Glutamatergic neuron (in vitro differentiated cells): ENCODE measurements at regions not wholly inside any gene's neighbourhood (a gene's known extent, or its start where the extent isn't known, plus 50 kb on each side); places are given as distances from the start of the nearest gene placed in this dataset.

Experiments used
- DNase-seq: peaks from one replicate; pipeline ENCODE4 v3.0.0; 2022
- H3K27ac Mint-ChIP-seq: one replicate; pipeline ENCODE4 v1.8.0; 2020; ENCODE audit warnings: mild to moderate bottlenecking, mixed read lengths, inconsistent platforms; ENCODE audit not compliant: unreplicated experiment
- H3K27me3 Mint-ChIP-seq: one replicate; pipeline ENCODE4 v1.8.0; 2020; ENCODE audit warnings: mild to moderate bottlenecking, moderate library complexity, mixed read lengths, inconsistent platforms; ENCODE audit not compliant: unreplicated experiment
- H3K36me3 Mint-ChIP-seq: one replicate; pipeline ENCODE4 v1.8.0; 2020; ENCODE audit warnings: mild to moderate bottlenecking, mixed read lengths, inconsistent platforms; ENCODE audit not compliant: unreplicated experiment
- H3K4me1 Mint-ChIP-seq: one replicate; pipeline ENCODE4 v1.8.0; 2020; ENCODE audit warnings: mild to moderate bottlenecking, low read depth, mixed read lengths, inconsistent platforms; ENCODE audit not compliant: unreplicated experiment
- H3K4me3 Mint-ChIP-seq: one replicate; pipeline ENCODE4 v1.8.0; 2020; ENCODE audit warnings: mild to moderate bottlenecking, mixed read lengths, inconsistent platforms; ENCODE audit not compliant: unreplicated experiment
- H3K9me3 Mint-ChIP-seq: one replicate; pipeline ENCODE4 v1.8.0; 2020; ENCODE audit warnings: mild to moderate bottlenecking, moderate library complexity, mixed read lengths, inconsistent platforms; ENCODE audit not compliant: unreplicated experiment
- TF ChIP-seq, protein P1 (sequence below): fragments of 200-600 bp; sonication (generic); IDR thresholded peaks from one replicate; pipeline ENCODE4 v1.5.0; 2021; ENCODE audit not compliant: partially characterized antibody, unreplicated experiment

DNA sequence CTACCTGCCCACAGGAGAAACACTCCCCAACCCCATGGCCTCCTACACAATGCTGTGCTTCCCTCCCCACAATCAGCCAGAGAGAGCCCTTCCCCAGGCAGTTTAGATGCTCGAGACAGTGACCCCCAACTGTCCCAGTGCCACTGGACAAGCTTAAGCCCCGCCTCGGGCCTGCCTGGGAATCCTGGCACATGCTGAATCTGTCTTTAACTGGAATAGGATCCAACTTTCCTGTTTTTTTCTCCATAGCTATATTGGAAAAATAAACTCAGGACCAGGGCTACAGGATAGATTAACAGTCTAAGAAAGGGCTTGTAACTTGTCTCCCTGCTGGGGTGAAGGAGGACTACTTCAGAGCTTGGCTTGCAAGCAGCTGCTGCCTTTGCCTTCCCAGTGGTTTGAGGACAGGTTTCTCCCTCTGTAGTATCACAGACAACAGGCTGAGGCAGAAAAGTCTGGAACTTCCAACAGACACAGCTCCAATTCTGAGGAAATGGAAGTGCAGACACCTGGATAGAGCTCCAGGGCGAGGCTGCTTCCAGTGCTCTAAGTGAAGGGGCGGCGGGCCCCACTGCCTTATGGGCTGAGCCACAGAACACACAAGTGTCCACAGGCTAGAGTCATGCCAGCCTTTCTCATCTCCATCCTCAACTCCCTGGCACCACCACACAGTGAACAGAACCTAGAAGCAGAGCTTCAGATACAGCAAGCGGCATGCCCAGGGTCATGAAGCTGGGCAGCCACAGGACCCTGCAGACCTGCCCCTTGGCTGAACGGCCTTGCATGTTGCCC, 228.3 kb downstream of the TUBA3C start:
- TF ChIP-seq, protein P1, sequence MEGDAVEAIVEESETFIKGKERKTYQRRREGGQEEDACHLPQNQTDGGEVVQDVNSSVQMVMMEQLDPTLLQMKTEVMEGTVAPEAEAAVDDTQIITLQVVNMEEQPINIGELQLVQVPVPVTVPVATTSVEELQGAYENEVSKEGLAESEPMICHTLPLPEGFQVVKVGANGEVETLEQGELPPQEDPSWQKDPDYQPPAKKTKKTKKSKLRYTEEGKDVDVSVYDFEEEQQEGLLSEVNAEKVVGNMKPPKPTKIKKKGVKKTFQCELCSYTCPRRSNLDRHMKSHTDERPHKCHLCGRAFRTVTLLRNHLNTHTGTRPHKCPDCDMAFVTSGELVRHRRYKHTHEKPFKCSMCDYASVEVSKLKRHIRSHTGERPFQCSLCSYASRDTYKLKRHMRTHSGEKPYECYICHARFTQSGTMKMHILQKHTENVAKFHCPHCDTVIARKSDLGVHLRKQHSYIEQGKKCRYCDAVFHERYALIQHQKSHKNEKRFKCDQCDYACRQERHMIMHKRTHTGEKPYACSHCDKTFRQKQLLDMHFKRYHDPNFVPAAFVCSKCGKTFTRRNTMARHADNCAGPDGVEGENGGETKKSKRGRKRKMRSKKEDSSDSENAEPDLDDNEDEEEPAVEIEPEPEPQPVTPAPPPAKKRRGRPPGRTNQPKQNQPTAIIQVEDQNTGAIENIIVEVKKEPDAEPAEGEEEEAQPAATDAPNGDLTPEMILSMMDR: no peak
- no peak overlapping the region for H3K27ac Mint-ChIP-seq
- peaks cover 35% of the 10 kb centered on the region for H3K9me3 Mint-ChIP-seq
- H3K4me3 Mint-ChIP-seq: no peak overlapping the region
- no peaks in the 10 kb centered on the region for H3K4me1 Mint-ChIP-seq
- H3K36me3 Mint-ChIP-seq: peaks cover 29% of the 10 kb centered on the region
- no peak for DNase-seq
- H3K27me3 Mint-ChIP-seq: peaks cover 24% of the 10 kb centered on the region

DNA sequence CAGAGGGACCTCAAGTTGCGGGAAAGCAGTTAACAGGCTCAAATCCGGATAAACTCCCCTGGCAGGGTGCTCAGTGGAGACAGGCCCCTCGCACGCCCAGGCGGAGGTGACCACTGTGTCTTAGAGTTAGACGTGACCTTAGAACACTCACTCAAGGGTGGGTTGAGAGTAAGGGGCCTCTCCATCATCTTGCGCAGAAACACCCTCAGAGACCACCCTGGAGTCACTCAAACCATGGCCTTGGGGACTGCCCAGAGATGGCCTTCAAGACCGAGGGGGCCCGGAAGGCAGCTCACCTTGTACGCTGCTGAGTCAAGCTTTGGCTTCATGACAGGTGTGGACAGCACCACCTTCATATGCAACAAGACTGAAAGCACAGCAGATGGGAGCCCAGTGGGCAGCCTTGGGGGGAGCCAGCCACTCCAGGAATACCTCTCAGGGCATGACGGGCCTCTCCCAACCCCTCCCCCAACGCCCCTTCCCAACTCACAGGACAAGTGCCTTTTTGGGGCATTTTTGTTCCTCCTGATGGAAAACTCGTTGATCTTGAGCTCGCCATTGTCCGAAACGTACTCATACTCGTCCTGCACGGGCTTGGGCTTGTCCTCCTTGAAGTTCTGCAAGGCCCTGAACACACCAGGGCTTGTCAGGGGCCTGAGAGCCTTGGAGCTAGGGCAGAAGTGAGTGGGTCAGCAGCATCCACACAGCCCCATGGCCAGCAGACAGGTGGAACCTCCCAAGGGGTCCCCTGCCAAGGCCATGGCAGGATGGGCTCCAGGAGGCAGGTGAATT, 229.2 kb downstream of the TUBA3C start:
- TF ChIP-seq, protein P1: no peak
- Mint-ChIP-seq H3K36me3 (peaks cover 29% of the 10 kb centered on the region), H3K27me3 (peaks cover 22% of the 10 kb centered on the region), H3K4me1 (no peaks in the 10 kb centered on the region), H3K27ac (no peak overlapping the region), H3K4me3 (no peak overlapping the region), H3K9me3 (peaks cover 35% of the 10 kb centered on the region)
- DNase-seq: no peak

DNA sequence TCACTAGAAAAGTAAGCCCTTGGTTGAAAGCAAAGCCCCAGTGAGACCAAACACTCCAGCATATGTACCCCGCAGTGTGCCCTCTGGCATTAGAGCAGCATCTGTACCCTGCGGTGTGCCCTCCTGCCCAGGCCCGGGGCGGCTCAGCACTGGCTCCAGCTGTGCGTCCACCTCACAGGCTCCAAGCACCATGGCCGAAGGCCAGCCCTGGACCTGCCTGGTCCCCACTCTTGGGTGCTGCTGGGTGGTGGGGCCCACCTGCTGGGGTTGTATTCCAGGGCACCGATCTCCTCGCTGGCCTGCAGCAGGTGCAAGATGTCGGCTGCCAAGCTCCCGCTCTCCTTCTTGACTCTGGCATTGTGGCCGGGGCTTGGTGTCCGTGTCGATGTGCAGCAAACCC, 230.2 kb downstream of the TUBA3C start:
- no peaks in the 10 kb centered on the region for H3K4me1 Mint-ChIP-seq
- no peak overlapping the region for H3K27ac Mint-ChIP-seq
- peaks cover 30% of the 10 kb centered on the region for H3K9me3 Mint-ChIP-seq
- no peak for DNase-seq
- no peak overlapping the region for H3K4me3 Mint-ChIP-seq
- peaks cover 18% of the 10 kb centered on the region for H3K27me3 Mint-ChIP-seq
- TF ChIP-seq, protein P1: no peak
- peaks cover 22% of the 10 kb centered on the region for H3K36me3 Mint-ChIP-seq

DNA sequence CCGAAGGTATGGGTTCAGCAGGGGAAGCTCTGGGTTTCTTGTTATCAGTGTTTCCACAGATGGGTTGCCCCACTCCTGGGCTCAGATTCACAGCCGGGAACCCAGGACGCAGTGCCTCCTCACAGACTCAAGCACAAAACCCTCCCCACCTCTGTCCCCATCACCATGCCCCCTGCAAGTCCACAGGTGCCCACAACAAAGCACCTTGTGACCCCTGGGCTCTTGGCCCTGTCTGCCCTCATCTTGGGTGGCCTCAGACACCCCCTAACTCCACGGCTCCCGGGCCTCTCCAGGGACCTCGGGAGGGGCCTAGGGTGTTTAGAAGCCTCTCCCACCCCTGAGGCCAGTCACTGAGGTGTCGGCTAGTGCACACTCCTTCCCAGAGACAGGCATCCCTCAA, 231.7 kb downstream of the TUBA3C start:
- TF ChIP-seq, protein P1: no peak
- H3K9me3 Mint-ChIP-seq: peaks cover 19% of the 10 kb centered on the region
- no peak overlapping the region for H3K4me3 Mint-ChIP-seq
- H3K4me1 Mint-ChIP-seq: no peaks in the 10 kb centered on the region
- no peak for DNase-seq
- H3K27me3 Mint-ChIP-seq: peaks cover 11% of the 10 kb centered on the region
- H3K36me3 Mint-ChIP-seq: peaks cover 10% of the 10 kb centered on the region
- H3K27ac Mint-ChIP-seq: no peak overlapping the region

DNA sequence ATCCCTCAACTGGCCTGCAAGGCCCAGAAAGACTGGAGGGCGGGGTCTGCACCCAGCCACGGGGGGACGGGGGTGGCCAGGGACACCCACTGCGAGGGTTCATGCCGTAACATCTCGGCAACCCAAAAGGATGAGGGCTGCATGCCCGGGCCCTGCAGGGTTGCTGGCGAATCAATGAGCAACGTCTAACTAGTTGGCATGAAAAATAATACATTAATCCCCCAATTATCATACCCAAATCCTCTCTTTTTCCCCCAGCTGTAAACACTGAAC, 232.2 kb downstream of the TUBA3C start:
- no peak for DNase-seq
- Mint-ChIP-seq H3K9me3 (peaks cover 16% of the 10 kb centered on the region), H3K4me1 (no peaks in the 10 kb centered on the region), H3K27ac (no peak overlapping the region), H3K36me3 (peaks cover 5% of the 10 kb centered on the region), H3K27me3 (peaks cover 8% of the 10 kb centered on the region), H3K4me3 (no peak overlapping the region)
- TF ChIP-seq, protein P1: no peak
